B cell (primary cell): ENCODE measurements at regions not wholly inside any gene's neighbourhood (a gene's known extent, or its start where the extent isn't known, plus 50 kb on each side); places are given as distances from the start of the nearest gene placed in this dataset.

ENCODE experiments used
- ATAC-seq: fragments of 200-7000 bp; cut with Tn5 transposase; one replicate; pipeline ENCODE4 v1.10.0; 2021; ENCODE audit warnings: low read depth, mild to moderate bottlenecking, moderate number of reproducible peaks, moderate library complexity
- CTCF ChIA-PET: fragments of 350-600 bp; sonication (Branson Sonifier 250); formaldehyde crosslinking; loops from one replicate; lab custom pipeline; 2021; ENCODE audit warnings: antibody characterized with exemption, inconsistent platforms; lab: Charles Lee
- POLR2A ChIA-PET: fragments of 350-600 bp; sonication (Branson Sonifier 250); formaldehyde crosslinking; loops from one replicate; lab custom pipeline; 2021; ENCODE audit warnings: antibody characterized with exemption; lab: Charles Lee
- DNase-seq: peaks from one replicate; pipeline ENCODE4 v3.0.0; 2013
- H2AFZ ChIP-seq: 2 replicates; pipeline ENCODE4 v1.6.1; 2012; ENCODE audit warnings: mild to moderate bottlenecking, low read depth, low read length; ENCODE audit not compliant: insufficient read depth, poor library complexity, severe bottlenecking
- H3K27ac ChIP-seq, 2 donors: 1 replicate in 1 of 2; 2 replicates in 1 of 2; pipeline ENCODE4 v1.5.1; 2012 to 2013; ENCODE audit warnings: low read length in 2 of 2, mild to moderate bottlenecking in 2 of 2, moderate library complexity in 1 of 2
- H3K27me3 ChIP-seq, 4 experiments: fragments of 200-600 bp in 1 of 4; sonication (generic) in 1 of 4; replicated peaks in 1 of 4; 1 replicate in 2 of 4; 2 replicates in 2 of 4; pipeline versions ENCODE4 v1.6.1 to v1.7.0; 2013 to 2016; ENCODE audit warnings: low read length in 3 of 4, mild to moderate bottlenecking in 2 of 4, mixed read lengths in 1 of 4, moderate library complexity in 1 of 4; ENCODE audit not compliant: insufficient read depth in 4 of 4, control insufficient read depth in 3 of 4; ENCODE audit errors: control extremely low read depth in 1 of 4
- H3K36me3 ChIP-seq, 2 experiments: replicated peaks in 1 of 2; 1 replicate in 1 of 2; 2 replicates in 1 of 2; pipeline versions ENCODE4 v1.6.1 to v1.7.1; 2013; ENCODE audit warnings: low read length in 1 of 2; ENCODE audit not compliant: insufficient read depth in 2 of 2, control insufficient read depth in 1 of 2; ENCODE audit errors: control extremely low read depth in 1 of 2, extremely low read depth in 1 of 2
- H3K4me1 ChIP-seq, 2 donors: fragments of 200-600 bp in 1 of 2; sonication (generic) in 1 of 2; 1 replicate in 1 of 2; 2 replicates in 1 of 2; pipeline versions ENCODE4 v1.5.1 to v1.6.1; 2013 to 2017; ENCODE audit warnings: low read length in 2 of 2; ENCODE audit not compliant: control insufficient read depth in 2 of 2, insufficient read depth in 2 of 2
- H3K4me2 ChIP-seq: replicated peaks from 2 replicates; pipeline ENCODE3; 2012; ENCODE audit warnings: mild to moderate bottlenecking, low read depth, low read length; ENCODE audit not compliant: poor library complexity, severe bottlenecking
- H3K4me3 ChIP-seq, 5 experiments: fragments of 200-600 bp in 1 of 5; sonication (generic) in 1 of 5; 1 replicate in 3 of 5; 2 replicates in 2 of 5; pipeline versions ENCODE4 v1.5.1 to v1.7.0; 2011 to 2016; ENCODE audit warnings: low read length in 4 of 5, mild to moderate bottlenecking in 4 of 5, low read depth in 2 of 5, control low read depth in 1 of 5, moderate library complexity in 1 of 5; ENCODE audit not compliant: insufficient read depth in 1 of 5; ENCODE audit errors: control extremely low read depth in 1 of 5, extremely low read depth in 1 of 5
- H3K79me2 ChIP-seq: fragments of 200-600 bp; sonication (generic); one replicate; pipeline ENCODE4 v1.6.0; 2016; ENCODE audit warnings: low read length; ENCODE audit not compliant: control insufficient read depth, insufficient read depth
- H3K9ac ChIP-seq: fragments of 200-600 bp; sonication (generic); 2 replicates; pipeline ENCODE4 v1.6.1; 2017; ENCODE audit warnings: mild to moderate bottlenecking, low read length, moderate library complexity
- H3K9me3 ChIP-seq, 3 donors: one replicate each; pipeline versions ENCODE4 v1.6.1 to v1.7.1; 2013; ENCODE audit warnings: low read length in 2 of 3; ENCODE audit not compliant: control insufficient read depth in 2 of 3, insufficient read depth in 1 of 3; ENCODE audit errors: control extremely low read depth in 1 of 3
- H4K20me1 ChIP-seq: 2 replicates; pipeline ENCODE4 v1.6.0; 2012; ENCODE audit warnings: mild to moderate bottlenecking, low read length; ENCODE audit not compliant: insufficient read depth, control insufficient read depth, poor library complexity, severe bottlenecking
- H3K27ac Mint-ChIP-seq: one replicate; pipeline ENCODE4 v1.8.0; 2021; ENCODE audit warnings: mixed read lengths
- H3K27me3 Mint-ChIP-seq: one replicate; pipeline ENCODE4 v1.8.0; 2021; ENCODE audit warnings: mixed read lengths
- H3K4me1 Mint-ChIP-seq: one replicate; pipeline ENCODE4 v1.8.0; 2021; ENCODE audit warnings: mixed read lengths
- H3K4me3 Mint-ChIP-seq: one replicate; pipeline ENCODE4 v1.8.0; 2021; ENCODE audit warnings: mixed read lengths
- H3K9me3 Mint-ChIP-seq: one replicate; pipeline ENCODE4 v1.8.0; 2022; ENCODE audit warnings: mixed read lengths; ENCODE audit not compliant: insufficient read depth
- EZH2 ChIP-seq: IDR thresholded peaks from 2 replicates; pipeline ENCODE4 v1.6.1; 2012; ENCODE audit warnings: borderline replicate concordance, low read depth, mild to moderate bottlenecking, moderate library complexity, low read length; ENCODE audit not compliant: insufficient read depth, poor library complexity, severe bottlenecking
- WGBS: methylation state at CpG from one replicate; pipeline ENCODE4 v1.1.5; 2013; ENCODE audit warnings: missing lambda C conversion rate; ENCODE audit not compliant: insufficient coverage; 5-methylcytosine and 5-hydroxymethylcytosine counted together
- intact Hi-C: fragments of 100-400 bp; cut with micrococcal nuclease; formaldehyde crosslinking; loops from one replicate; pipeline ENCODE4 v1.10.0; 2022
- TF ChIP-seq, protein P1 (sequence below): fragments of 200-600 bp; IDR thresholded peaks from one replicate; pipeline ENCODE4 v1.8.0; 2022; ENCODE audit warnings: antibody characterized with exemption, mild to moderate bottlenecking

DNA sequence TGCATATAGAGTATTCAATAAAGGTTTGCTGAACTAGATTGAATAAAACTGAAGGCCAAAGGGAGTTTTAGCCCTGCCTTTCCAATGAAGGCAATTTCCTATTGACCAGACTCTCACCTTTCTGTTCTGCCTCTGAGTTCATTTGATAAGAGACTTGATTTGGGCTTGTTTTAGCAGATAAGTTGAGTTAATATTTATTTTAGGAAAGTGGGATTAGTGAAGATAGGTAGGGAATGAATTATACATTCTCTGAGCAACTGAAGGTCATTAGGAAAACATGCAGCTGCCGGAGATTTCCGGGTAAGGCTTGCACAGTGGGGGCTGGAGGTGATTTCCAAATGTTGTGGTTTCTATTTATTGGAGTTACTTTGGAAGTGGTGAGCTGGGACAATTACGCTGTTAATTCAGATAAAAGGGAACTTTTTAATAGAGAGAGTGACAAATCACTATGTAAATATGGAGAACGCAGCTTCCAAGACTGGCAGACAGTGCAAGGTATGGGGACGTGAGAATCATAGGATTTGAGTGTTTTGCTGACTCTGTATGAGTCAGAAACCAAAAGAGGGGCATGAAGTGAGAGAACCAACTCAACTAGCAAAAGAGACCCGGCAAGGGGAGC lies 553.6 kb upstream of the BOD1L1 start:
- Histone ChIP-seq H3K36me3 (no peaks in the 10 kb centered on the region), H3K27me3 (no peaks in the 10 kb centered on the region), H3K79me2 (no peaks in the 10 kb centered on the region), H3K4me1 (peaks cover 65 to 66% of the 10 kb centered on the region in 2 donors), H3K9me3 (no peaks in the 10 kb centered on the region), H3K27ac (no peak overlapping the region), H3K9ac (no peak overlapping the region), H3K4me2 (peak overlapping the region; percentile 24), H3K4me3 (no peak overlapping the region), H2AFZ (no peak overlapping the region), H4K20me1 (no peaks in the 10 kb centered on the region)
- intact Hi-C loops, result no loop called here
- Mint-ChIP-seq H3K4me1 (peaks cover 82% of the 10 kb centered on the region), H3K9me3 (no peaks in the 10 kb centered on the region), H3K27ac (peak overlapping the region; percentile 42), H3K4me3 (peak overlapping the region; percentile 53), H3K27me3 (no peaks in the 10 kb centered on the region)
- WGBS, result 92% methylated on average over 5 of the region's 6 CpGs
- CTCF ChIA-PET, result no interaction called here
- TF ChIP-seq, protein P1, sequence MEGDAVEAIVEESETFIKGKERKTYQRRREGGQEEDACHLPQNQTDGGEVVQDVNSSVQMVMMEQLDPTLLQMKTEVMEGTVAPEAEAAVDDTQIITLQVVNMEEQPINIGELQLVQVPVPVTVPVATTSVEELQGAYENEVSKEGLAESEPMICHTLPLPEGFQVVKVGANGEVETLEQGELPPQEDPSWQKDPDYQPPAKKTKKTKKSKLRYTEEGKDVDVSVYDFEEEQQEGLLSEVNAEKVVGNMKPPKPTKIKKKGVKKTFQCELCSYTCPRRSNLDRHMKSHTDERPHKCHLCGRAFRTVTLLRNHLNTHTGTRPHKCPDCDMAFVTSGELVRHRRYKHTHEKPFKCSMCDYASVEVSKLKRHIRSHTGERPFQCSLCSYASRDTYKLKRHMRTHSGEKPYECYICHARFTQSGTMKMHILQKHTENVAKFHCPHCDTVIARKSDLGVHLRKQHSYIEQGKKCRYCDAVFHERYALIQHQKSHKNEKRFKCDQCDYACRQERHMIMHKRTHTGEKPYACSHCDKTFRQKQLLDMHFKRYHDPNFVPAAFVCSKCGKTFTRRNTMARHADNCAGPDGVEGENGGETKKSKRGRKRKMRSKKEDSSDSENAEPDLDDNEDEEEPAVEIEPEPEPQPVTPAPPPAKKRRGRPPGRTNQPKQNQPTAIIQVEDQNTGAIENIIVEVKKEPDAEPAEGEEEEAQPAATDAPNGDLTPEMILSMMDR, result no peak
- no peak for TF ChIP-seq EZH2
- ATAC-seq (no peak), DNase-seq (no peak)
- POLR2A ChIA-PET, result no interaction called here

DNA sequence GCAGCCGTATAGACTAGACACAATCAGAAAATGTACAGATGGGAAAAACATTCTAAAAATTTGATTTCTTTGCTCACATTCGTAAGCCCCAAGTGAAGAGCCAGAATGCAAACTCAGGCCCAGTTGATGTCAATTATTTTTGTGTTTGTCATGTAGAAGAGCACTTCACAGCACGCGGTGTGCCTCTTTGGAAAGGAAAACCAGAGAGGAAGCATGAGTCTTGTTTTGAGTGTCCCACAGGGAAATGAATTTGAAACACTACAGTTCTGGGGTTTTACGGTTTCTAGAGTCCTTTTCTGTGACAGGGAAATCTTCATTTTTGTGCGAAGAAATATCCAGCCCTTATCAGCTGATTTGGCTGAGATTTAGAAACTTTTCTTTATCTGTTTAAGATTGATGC lies 554.6 kb upstream of the BOD1L1 start:
- H3K9me3 ChIP-seq, result no peaks in the 10 kb centered on the region
- ChIA-PET POLR2A (no interaction called here), CTCF (no interaction called here)
- H3K4me3 ChIP-seq, result no peak overlapping the region
- no peaks in the 10 kb centered on the region for H3K27me3 ChIP-seq
- no peaks in the 10 kb centered on the region for H3K36me3 ChIP-seq
- H3K27ac ChIP-seq, result no peak overlapping the region
- H3K79me2 ChIP-seq, result no peaks in the 10 kb centered on the region
- ATAC-seq, result no peak
- TF ChIP-seq, protein P1, result no peak
- TF ChIP-seq EZH2, result no peak
- H3K4me1 Mint-ChIP-seq, result peaks cover 76% of the 10 kb centered on the region
- peak overlapping the region; percentile 39 for H3K27ac Mint-ChIP-seq
- H3K4me3 Mint-ChIP-seq, result peak overlapping the region; percentile 56
- H2AFZ ChIP-seq, result peak overlapping the region; percentile 9
- H3K4me2 ChIP-seq, result peak overlapping the region; percentile 24
- H4K20me1 ChIP-seq, result no peaks in the 10 kb centered on the region
- 7% methylated on average over 5 of the region's 6 CpGs for WGBS
- peaks cover 54 to 55% of the 10 kb centered on the region in 2 donors for H3K4me1 ChIP-seq
- intact Hi-C loops, result no loop called here
- H3K9ac ChIP-seq, result no peak overlapping the region
- H3K27me3 Mint-ChIP-seq, result no peaks in the 10 kb centered on the region
- no peaks in the 10 kb centered on the region for H3K9me3 Mint-ChIP-seq
- no peak for DNase-seq
